ENCODE measurements at regions not wholly inside any gene's neighbourhood (a gene's known extent, or its start where the extent isn't known, plus 50 kb on each side); places are given as distances from the start of the nearest gene placed in this dataset.
A peak's percentile ranks its signal among the peaks of the same experiment; 100 is the strongest.

DNA sequence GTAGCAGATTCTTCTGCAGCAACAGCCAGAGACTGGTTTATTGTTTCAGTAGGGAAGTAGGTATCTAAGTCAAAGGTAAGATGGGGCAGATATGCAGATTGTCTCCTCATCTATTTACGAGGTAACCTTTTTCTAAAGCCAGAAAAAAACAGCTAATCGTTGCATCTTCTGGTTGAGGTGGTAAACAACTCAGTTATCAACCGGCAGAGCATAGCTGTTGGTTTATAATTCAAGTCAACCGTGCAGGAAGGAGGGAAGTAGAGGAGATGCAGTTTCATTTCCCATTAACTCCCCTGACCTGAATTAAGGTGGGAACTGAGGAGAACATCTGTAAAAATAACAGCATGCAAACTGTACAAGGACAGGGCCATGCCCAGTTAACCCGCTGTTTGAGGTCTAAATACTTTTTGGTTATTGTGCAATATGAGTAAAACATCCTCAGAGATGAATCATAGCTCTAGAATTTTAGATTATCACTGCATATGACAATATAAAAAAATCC, 156.5 kb upstream of the ITGB1 start:
- WGBS = 91% methylated on average over 5 of the region's 5 CpGs
- Histone ChIP-seq H3K4me1 (ENCODE audit: insufficient read depth, low read length) (peaks cover 10% of the 10 kb centered on the region), H3K27ac (ENCODE audit: low read depth, low read length) (no peak overlapping the region), H3K36me3 (ENCODE audit: insufficient read depth, low read length) (no peaks in the 10 kb centered on the region), H3K27me3 (ENCODE audit: insufficient read depth, low read length) (no peaks in the 10 kb centered on the region), H3K4me3 (ENCODE audit: low read length) (no peak overlapping the region), H3K9me3 (ENCODE audit: insufficient read depth, low read depth, low read length) (no peaks in the 10 kb centered on the region), H3K9ac (ENCODE audit: low read depth, low read length) (no peak overlapping the region)

DNA sequence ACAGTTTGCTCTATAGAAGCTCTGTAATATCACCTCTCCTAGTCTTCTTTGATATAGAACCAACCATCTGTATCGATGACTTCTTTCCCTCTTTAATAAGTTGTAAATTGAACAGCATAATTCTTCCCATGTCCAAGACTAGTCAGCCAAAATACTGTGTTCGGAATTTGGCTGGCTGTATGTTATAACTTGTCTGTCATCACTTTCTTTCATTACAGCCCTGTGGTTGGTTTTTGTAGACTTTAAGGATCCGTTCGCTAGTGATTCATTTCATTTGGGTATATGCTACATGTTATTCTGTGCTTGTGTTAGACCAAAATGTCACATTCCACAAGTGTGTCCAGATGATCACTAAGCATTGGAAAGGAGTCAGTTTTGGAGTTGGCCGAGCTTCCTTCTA, 155.4 kb upstream of the ITGB1 start:
- WGBS = 96% methylated on average over 5 of the region's 5 CpGs
- Histone ChIP-seq H3K27me3 (ENCODE audit: insufficient read depth, low read length) (no peaks in the 10 kb centered on the region), H3K4me3 (ENCODE audit: low read length) (no peak overlapping the region), H3K27ac (ENCODE audit: low read depth, low read length) (no peak overlapping the region), H3K4me1 (ENCODE audit: insufficient read depth, low read length) (peaks cover 16% of the 10 kb centered on the region), H3K36me3 (ENCODE audit: insufficient read depth, low read length) (no peaks in the 10 kb centered on the region), H3K9me3 (ENCODE audit: insufficient read depth, low read depth, low read length) (no peaks in the 10 kb centered on the region), H3K9ac (ENCODE audit: low read depth, low read length) (no peak overlapping the region)

DNA sequence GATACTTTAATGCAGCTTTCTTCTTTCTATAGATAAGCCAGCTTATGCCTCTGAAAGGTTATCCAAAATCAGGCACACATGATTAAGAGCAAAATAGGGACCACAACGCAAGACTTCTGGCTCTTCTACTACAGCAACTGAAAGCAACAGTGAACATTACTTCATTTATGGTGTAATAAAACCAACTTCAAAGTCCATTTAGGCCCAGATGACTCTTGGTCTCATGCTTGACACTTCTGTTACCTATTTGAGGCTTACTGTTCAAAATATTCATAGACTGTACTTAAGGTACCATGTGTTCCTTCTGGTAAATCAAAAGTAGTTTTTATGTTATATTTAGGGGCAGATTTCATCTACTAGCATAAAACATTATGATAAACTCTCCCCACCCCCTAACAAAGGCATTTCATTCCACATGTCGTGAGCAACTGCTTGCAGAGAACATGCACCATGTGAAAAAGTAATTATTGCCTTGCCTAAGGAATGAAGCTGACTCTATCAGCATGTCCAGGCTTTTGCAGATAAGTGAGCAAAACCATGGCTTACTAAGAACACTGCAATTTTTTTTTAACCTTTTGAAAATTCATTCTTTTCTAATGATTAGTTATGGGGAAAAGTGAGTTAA, 154.9 kb upstream of the ITGB1 start:
- H3K9ac ChIP-seq (ENCODE audit: low read depth, low read length) = no peak overlapping the region

DNA sequence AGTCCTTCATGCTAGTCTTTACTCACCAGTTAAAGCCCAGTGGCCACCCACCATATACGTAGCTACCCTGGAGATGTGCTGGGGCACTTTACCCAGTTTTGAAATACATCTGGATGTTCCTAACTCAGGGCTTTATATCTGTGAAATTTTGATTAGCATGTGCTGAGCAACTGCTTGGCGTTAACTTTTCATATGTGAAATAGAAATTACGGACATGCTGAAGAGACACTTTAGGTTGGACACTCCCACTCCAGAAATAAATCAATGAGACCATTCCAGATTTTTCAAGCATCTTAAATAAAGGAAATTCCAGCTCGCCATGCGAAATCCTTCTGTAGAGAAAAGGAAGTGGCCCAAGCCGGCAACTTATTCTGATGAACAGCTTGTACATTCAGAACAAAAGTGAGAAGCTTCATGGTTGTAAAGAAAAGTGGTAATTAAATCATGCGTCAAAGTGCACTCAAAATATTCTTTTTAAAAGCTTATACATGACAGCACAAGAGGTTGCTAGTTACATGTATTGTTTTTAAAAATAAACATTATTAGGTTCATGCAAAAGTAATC, 153.5 kb upstream of the ITGB1 start:
- no peak overlapping the region for H3K4me3 ChIP-seq (ENCODE audit: low read length)
- no peaks in the 10 kb centered on the region for H3K9me3 ChIP-seq (ENCODE audit: insufficient read depth, low read depth, low read length)
- H3K36me3 ChIP-seq (ENCODE audit: insufficient read depth, low read length) = no peaks in the 10 kb centered on the region
- no peaks in the 10 kb centered on the region for H3K27me3 ChIP-seq (ENCODE audit: insufficient read depth, low read length)
- H3K4me1 ChIP-seq (ENCODE audit: insufficient read depth, low read length) = peaks cover 32% of the 10 kb centered on the region
- H3K27ac ChIP-seq (ENCODE audit: low read depth, low read length) = no peak overlapping the region
- 95% methylated on average over 7 of the region's 7 CpGs for WGBS
- H3K9ac ChIP-seq (ENCODE audit: low read depth, low read length) = no peak overlapping the region

More for the DNA sequence above, 154.9 kb upstream of the ITGB1 start:
- H3K36me3 ChIP-seq (ENCODE audit: insufficient read depth, low read length) = no peaks in the 10 kb centered on the region
- WGBS = 88% methylated on average over 2 of the region's 2 CpGs
- peaks cover 21% of the 10 kb centered on the region for H3K4me1 ChIP-seq (ENCODE audit: insufficient read depth, low read length)
- no peaks in the 10 kb centered on the region for H3K27me3 ChIP-seq (ENCODE audit: insufficient read depth, low read length)
- H3K9me3 ChIP-seq (ENCODE audit: insufficient read depth, low read depth, low read length) = no peaks in the 10 kb centered on the region
- H3K4me3 ChIP-seq (ENCODE audit: low read length) = no peak overlapping the region
- no peak overlapping the region for H3K27ac ChIP-seq (ENCODE audit: low read depth, low read length)

DNA sequence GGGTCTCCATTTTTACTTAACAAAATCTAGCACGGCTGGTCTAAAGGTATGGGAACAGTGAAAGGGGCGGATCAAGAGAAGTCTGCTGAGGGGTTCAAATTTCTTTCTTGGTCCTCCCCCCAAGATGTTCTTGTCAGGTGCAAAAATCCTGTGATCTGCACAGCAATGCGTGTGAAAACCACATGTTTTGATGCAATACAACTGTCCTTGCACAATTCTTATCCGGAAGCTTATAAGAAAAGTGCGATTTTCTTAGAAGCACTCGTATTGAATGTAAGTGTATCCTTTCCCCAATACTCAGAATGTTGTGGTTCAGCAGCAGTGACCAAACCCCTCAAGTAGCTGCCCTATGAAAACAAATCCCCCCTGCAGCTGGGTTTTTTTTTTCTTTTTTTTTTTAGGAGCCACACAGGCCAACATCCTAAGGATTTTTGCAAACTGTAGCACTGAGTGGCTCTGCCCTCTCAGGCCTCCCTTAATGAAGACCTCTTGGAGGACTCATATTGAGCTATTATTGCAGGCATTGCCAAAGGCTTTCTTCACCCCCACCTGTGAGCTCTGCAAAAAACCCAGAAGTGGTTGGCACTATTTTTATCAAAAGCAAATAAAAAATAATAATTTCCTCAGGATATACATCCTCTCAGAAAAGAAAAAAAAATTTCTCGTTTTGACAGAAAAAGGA, 151.9 kb upstream of the ITGB1 start:
- H3K9ac ChIP-seq (ENCODE audit: low read depth, low read length) = no peak overlapping the region
- WGBS = 93% methylated on average over 7 of the region's 7 CpGs
- H3K27me3 ChIP-seq (ENCODE audit: insufficient read depth, low read length) = no peaks in the 10 kb centered on the region
- no peaks in the 10 kb centered on the region for H3K9me3 ChIP-seq (ENCODE audit: insufficient read depth, low read depth, low read length)
- no peak overlapping the region for H3K27ac ChIP-seq (ENCODE audit: low read depth, low read length)
- no peaks in the 10 kb centered on the region for H3K36me3 ChIP-seq (ENCODE audit: insufficient read depth, low read length)
- no peak overlapping the region for H3K4me3 ChIP-seq (ENCODE audit: low read length)
- peaks cover 32% of the 10 kb centered on the region for H3K4me1 ChIP-seq (ENCODE audit: insufficient read depth, low read length)

DNA sequence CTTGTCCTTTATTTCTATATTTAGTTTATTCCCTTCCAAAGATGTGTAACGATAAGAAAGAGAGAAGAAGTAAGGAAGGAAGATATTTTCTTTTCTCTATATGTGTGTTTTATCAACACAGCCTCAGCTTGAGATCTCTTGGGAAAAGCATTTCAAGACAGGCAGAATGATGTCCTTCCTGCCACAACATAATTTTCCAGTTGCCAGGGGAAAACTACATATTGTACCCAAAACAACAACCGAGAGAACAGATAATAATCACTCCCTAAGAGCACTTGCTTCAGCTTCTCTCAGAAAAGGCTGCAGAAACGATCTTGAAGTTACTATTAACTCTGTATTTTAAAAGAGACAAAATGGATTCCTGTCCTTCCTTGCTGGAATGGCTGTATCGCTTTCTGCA, 151.4 kb upstream of the ITGB1 start:
- no peaks in the 10 kb centered on the region for H3K27me3 ChIP-seq (ENCODE audit: insufficient read depth, low read length)
- no peak overlapping the region for H3K9ac ChIP-seq (ENCODE audit: low read depth, low read length)
- no peaks in the 10 kb centered on the region for H3K36me3 ChIP-seq (ENCODE audit: insufficient read depth, low read length)
- H3K4me3 ChIP-seq (ENCODE audit: low read length) = no peak overlapping the region
- 93% methylated on average over 3 of the region's 4 CpGs for WGBS
- peaks cover 2% of the 10 kb centered on the region for H3K9me3 ChIP-seq (ENCODE audit: insufficient read depth, low read depth, low read length)
- no peak overlapping the region for H3K27ac ChIP-seq (ENCODE audit: low read depth, low read length)
- H3K4me1 ChIP-seq (ENCODE audit: insufficient read depth, low read length) = peaks cover 32% of the 10 kb centered on the region

DNA sequence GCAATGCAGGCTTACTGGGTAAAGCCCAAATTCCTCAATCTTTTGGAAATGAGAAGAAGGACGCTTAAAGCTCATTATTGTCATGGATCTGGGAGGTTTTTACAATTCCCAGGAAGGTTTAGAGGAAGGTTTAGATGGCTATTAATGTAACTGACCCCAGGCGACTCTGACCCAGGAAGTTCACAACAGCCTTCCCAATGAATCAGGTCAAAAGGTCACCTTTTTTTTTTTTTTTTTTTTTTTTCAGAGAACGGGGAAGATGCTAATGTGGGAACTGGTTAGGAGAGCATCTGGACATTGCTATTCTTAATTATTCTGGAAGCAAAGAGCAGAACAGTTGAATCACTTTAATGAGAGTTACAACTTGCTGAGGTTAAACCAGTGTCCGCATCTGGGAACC, 149.9 kb upstream of the ITGB1 start:
- 33% methylated on average over 4 of the region's 4 CpGs for WGBS
- Histone ChIP-seq H3K36me3 (ENCODE audit: insufficient read depth, low read length) (no peaks in the 10 kb centered on the region), H3K27ac (ENCODE audit: low read depth, low read length) (peak overlapping the region; percentile 37; the same call in 1 of the 2 replicates), H3K9me3 (ENCODE audit: insufficient read depth, low read depth, low read length) (peaks cover 16% of the 10 kb centered on the region), H3K27me3 (ENCODE audit: insufficient read depth, low read length) (no peaks in the 10 kb centered on the region), H3K4me3 (ENCODE audit: low read length) (no peak overlapping the region), H3K4me1 (ENCODE audit: insufficient read depth, low read length) (peaks cover 32% of the 10 kb centered on the region), H3K9ac (ENCODE audit: low read depth, low read length) (no peak overlapping the region)

DNA sequence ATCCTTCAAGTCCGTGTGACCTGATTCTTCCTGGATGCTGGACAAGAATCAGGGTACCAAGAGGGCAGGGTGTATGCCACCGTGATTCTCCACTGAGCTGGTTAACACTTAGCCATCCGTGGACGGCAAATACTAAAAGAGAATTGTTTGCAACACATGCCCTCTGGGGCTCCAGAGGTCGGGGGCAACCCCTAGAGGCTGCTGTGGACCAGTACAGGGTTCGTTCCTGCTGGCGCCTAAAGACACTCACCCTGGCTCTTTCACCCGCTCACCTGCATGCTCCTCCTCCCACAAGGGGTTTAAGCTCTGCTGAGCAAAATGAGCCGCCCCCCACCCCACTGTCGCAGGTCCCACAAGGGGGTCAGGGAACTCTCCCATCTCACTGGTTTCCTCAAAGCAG, 148.7 kb upstream of the ITGB1 start:
- no peak overlapping the region for H3K9ac ChIP-seq (ENCODE audit: low read depth, low read length)
- no peaks in the 10 kb centered on the region for H3K27me3 ChIP-seq (ENCODE audit: insufficient read depth, low read length)
- H3K36me3 ChIP-seq (ENCODE audit: insufficient read depth, low read length) = no peaks in the 10 kb centered on the region
- 76% methylated on average over 10 of the region's 10 CpGs for WGBS
- H3K9me3 ChIP-seq (ENCODE audit: insufficient read depth, low read depth, low read length) = peaks cover 16% of the 10 kb centered on the region
- H3K4me1 ChIP-seq (ENCODE audit: insufficient read depth, low read length) = peaks cover 32% of the 10 kb centered on the region
- no peak overlapping the region for H3K27ac ChIP-seq (ENCODE audit: low read depth, low read length)
- no peak overlapping the region for H3K4me3 ChIP-seq (ENCODE audit: low read length)

DNA sequence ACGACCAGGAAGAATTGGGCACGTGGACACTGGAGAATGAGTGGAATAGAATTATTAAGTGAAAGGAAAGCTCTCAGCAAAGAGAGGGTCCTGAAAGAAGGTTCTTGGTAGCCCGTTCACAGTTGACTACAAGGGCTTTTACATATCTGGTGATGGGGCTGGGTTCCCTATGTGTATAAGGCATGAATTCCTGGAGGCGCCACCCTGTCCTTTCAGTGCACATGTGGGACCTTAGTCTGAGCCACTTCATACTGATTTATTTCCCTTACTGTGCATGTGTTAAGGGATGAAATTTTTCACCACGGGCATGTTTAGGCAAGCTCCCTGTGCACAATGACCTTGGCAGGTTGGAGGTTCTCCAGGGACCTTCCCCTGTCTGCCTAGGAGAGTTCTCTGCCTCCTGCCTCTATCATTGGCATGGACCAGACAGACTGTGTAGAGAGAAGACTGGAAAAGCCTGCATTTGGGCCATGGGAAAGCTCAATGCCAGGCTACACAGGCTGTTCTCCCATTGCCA, 145.9 kb upstream of the ITGB1 start:
- Histone ChIP-seq H3K36me3 (ENCODE audit: insufficient read depth, low read length) (no peaks in the 10 kb centered on the region), H3K27me3 (ENCODE audit: insufficient read depth, low read length) (no peaks in the 10 kb centered on the region), H3K9me3 (ENCODE audit: insufficient read depth, low read depth, low read length) (peaks cover 16% of the 10 kb centered on the region), H3K9ac (ENCODE audit: low read depth, low read length) (no peak overlapping the region), H3K4me1 (ENCODE audit: insufficient read depth, low read length) (peaks cover 16% of the 10 kb centered on the region), H3K27ac (ENCODE audit: low read depth, low read length) (no peak overlapping the region), H3K4me3 (ENCODE audit: low read length) (no peak overlapping the region)
- WGBS = 93% methylated on average over 5 of the region's 5 CpGs

DNA sequence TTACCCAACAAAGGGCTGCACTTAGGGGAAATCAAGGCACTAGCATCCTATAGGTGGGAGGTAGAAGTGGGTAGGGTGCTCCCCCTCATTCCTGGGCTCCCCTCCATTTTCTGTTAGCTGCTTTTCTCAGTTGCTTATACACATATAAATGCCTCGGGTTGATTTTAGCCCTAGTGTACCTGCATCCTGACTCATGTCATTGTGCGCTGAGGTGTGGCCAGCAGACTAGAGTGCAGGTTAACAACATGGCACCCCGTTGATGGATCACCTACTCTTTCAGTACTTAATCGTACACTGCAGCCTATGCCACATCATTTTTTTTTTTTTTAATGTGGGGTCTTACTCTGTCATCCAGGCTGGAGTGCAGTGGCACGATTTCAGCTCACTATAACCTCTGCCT, 144.0 kb upstream of the ITGB1 start:
- H3K9me3 ChIP-seq (ENCODE audit: insufficient read depth, low read depth, low read length) = peaks cover 16% of the 10 kb centered on the region
- no peak overlapping the region for H3K9ac ChIP-seq (ENCODE audit: low read depth, low read length)
- no peak overlapping the region for H3K27ac ChIP-seq (ENCODE audit: low read depth, low read length)
- H3K4me3 ChIP-seq (ENCODE audit: low read length) = no peak overlapping the region
- 90% methylated on average over 5 of the region's 5 CpGs for WGBS
- no peaks in the 10 kb centered on the region for H3K27me3 ChIP-seq (ENCODE audit: insufficient read depth, low read length)
- no peaks in the 10 kb centered on the region for H3K36me3 ChIP-seq (ENCODE audit: insufficient read depth, low read length)
- peaks cover 2% of the 10 kb centered on the region; the same call in 1 of the 2 replicates for H3K4me1 ChIP-seq (ENCODE audit: insufficient read depth, low read length)

DNA sequence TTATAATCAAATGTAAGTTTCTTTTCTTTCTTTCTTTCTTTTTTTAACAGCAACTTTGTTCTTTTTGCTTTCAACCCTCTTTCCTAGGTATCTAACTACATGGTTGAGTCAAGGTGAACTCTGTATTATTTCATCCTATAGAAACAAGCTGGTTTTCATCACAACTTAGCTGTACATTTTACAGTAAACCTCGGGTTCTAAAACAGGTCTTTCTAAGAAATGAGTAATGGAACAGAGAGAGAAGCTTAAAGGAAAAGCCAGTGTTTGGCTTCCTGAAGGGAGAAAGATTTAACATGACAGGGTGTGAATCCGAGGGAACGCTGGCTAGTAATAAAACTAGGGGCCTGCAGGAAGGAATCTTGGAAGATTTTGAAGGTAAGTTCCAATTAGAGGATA, 143.4 kb upstream of the ITGB1 start:
- WGBS = 86% methylated on average over 3 of the region's 3 CpGs
- Histone ChIP-seq H3K9ac (ENCODE audit: low read depth, low read length) (no peak overlapping the region), H3K4me1 (ENCODE audit: insufficient read depth, low read length) (peaks cover 6% of the 10 kb centered on the region), H3K9me3 (ENCODE audit: insufficient read depth, low read depth, low read length) (peaks cover 16% of the 10 kb centered on the region), H3K27me3 (ENCODE audit: insufficient read depth, low read length) (no peaks in the 10 kb centered on the region), H3K27ac (ENCODE audit: low read depth, low read length) (no peak overlapping the region), H3K36me3 (ENCODE audit: insufficient read depth, low read length) (no peaks in the 10 kb centered on the region), H3K4me3 (ENCODE audit: low read length) (no peak overlapping the region)
